Spleen (tissue), 11 donors: ENCODE measurements at regions not wholly inside any gene's neighbourhood (a gene's known extent, or its start where the extent isn't known, plus 50 kb on each side); places are given as distances from the start of the nearest gene placed in this dataset.

ENCODE experiments used
- DNase-seq: peaks from one replicate; pipeline ENCODE4 v3.0.0-alpha.2; 2020
- H3K27ac ChIP-seq, 8 donors: fragments of 200-600 bp; sonication (generic) in 7 of 8; 1 replicate in 4 of 8; 2 replicates in 4 of 8; pipeline versions ENCODE4 v1.5.0 to v1.8.0; 2016 to 2021; ENCODE audit warnings: inconsistent platforms in 4 of 8, mild to moderate bottlenecking in 4 of 8, moderate library complexity in 1 of 8
- H3K27me3 ChIP-seq, 7 donors: fragments of 200-600 bp; sonication (generic) in 6 of 7; replicated peaks in 1 of 7; 1 replicate in 4 of 7; 2 replicates in 3 of 7; pipeline versions ENCODE4 v1.5.0 to v1.8.0; 2016 to 2021; ENCODE audit warnings: inconsistent platforms in 3 of 7, mild to moderate bottlenecking in 1 of 7
- H3K36me3 ChIP-seq, 6 donors: fragments of 200-600 bp; sonication (generic) in 5 of 6; 1 replicate in 4 of 6; 2 replicates in 2 of 6; pipeline versions ENCODE4 v1.5.0 to v1.8.0; 2016 to 2021; ENCODE audit warnings: inconsistent platforms in 2 of 6
- H3K4me1 ChIP-seq, 6 donors: fragments of 200-600 bp; sonication (generic) in 5 of 6; 1 replicate in 3 of 6; 2 replicates in 3 of 6; pipeline versions ENCODE4 v1.5.0 to v1.8.0; 2016 to 2021; ENCODE audit warnings: inconsistent platforms in 3 of 6
- H3K4me3 ChIP-seq, 8 donors: fragments of 200-600 bp; sonication (generic) in 7 of 8; 1 replicate in 4 of 8; 2 replicates in 4 of 8; pipeline versions ENCODE4 v1.5.0 to v1.8.0; 2016 to 2021; ENCODE audit warnings: inconsistent platforms in 4 of 8, mild to moderate bottlenecking in 4 of 8, moderate library complexity in 2 of 8
- H3K9me3 ChIP-seq, 8 donors: fragments of 200-600 bp; sonication (generic) in 7 of 8; 1 replicate in 4 of 8; 2 replicates in 4 of 8; pipeline versions ENCODE4 v1.5.0 to v1.8.0; 2016 to 2021; ENCODE audit warnings: inconsistent platforms in 4 of 8
- CTCF ChIP-seq, 11 experiments: fragments of 200-600 bp in 7 of 11; fragments of 450-650 bp in 4 of 11; sonication (generic) in 4 of 11; IDR thresholded peaks in 8 of 11; conservative IDR thresholded peaks in 3 of 11; 1 replicate in 7 of 11; 2 replicates in 4 of 11; pipeline versions ENCODE4 v1.4.0 to v1.8.0; 2016 to 2021; ENCODE audit warnings: antibody characterized with exemption in 11 of 11, inconsistent platforms in 4 of 11, mild to moderate bottlenecking in 1 of 11
- POLR2A ChIP-seq, 3 donors: fragments of 450-650 bp; IDR thresholded peaks; one replicate each; pipeline ENCODE4 v1.5.1; 2017; ENCODE audit warnings: antibody characterized with exemption in 3 of 3, mild to moderate bottlenecking in 1 of 3
- POLR2AphosphoS5 ChIP-seq, 3 donors: sonication (generic); formaldehyde crosslinking; IDR thresholded peaks; one replicate each; pipeline ENCODE4 v1.5.1; 2017; ENCODE audit warnings: antibody characterized with exemption in 3 of 3
- WGBS, 5 donors: extraction: QIAGEN DNeasy Blood & Tissue Kit in 3 of 5; methylation state at CpG; one replicate each; pipeline versions ENCODE4 v1.1.5 to v1.1.7; 2013 to 2018; 5-methylcytosine and 5-hydroxymethylcytosine counted together
- intact Hi-C: fragments of 100-400 bp; cut with DNase I; formaldehyde crosslinking; loops from one replicate; pipeline ENCODE4 v1.15.0; 2023; ENCODE audit warnings: low total_unique reads
- donor health status: healthy with polysubstance abuse.
- donor health status: DM: no; HTN: no; CAD: no; lungs with moderate emphysema.
- donor health status: DM: no; HTN: no; CAD: no.
- donor health status: Bipolar disorder and iron deficiency.
- donor health status: healthy.
- donor health status: DM: no; HTN: no; CAD: no.
- donor health status: DM: yes; HTN: yes; CAD: no.

- 91 to 98% (median 97%) methylated on average over 1 of the region's 1 CpG for WGBS, 5 donors
- peaks cover 8 to 27% (median 22%) of the 10 kb centered on the region in 6 donors for H3K4me1 ChIP-seq
- intact Hi-C loops: no loop called here
- H3K36me3 ChIP-seq: no peaks in the 10 kb centered on the region
- TF ChIP-seq POLR2A (IDR thresholded peaks at IDR 0.05): no peak
- no peak for TF ChIP-seq CTCF (IDR thresholded peaks at IDR 0.05 in 8 of 11, conservative IDR thresholded peaks at IDR 0.05 in 3 of 11)
- no peak for TF ChIP-seq POLR2AphosphoS5 (IDR thresholded peaks at IDR 0.05)
- H3K27ac ChIP-seq: no peak overlapping the region
- no peaks in the 10 kb centered on the region for H3K27me3 ChIP-seq
- DNase-seq: no peak
- no peak overlapping the region for H3K4me3 ChIP-seq
- peaks cover 0 to 5% (median 0%) of the 10 kb centered on the region in 8 donors for H3K9me3 ChIP-seq
Observed at GRCh38 chr12:92206596-92206995, 61.0 kb upstream of the BTG1 start.

GRCh38 chr12:92206011-92206410 lies 60.4 kb upstream of the BTG1 start:
- Histone ChIP-seq H3K36me3 (no peaks in the 10 kb centered on the region), H3K4me3 (no peak overlapping the region), H3K4me1 (peaks cover 8 to 27% (median 22%) of the 10 kb centered on the region in 6 donors), H3K27ac (no peak overlapping the region), H3K27me3 (no peaks in the 10 kb centered on the region), H3K9me3 (peaks cover 0 to 5% (median 0%) of the 10 kb centered on the region in 8 donors)
- TF ChIP-seq POLR2A (IDR thresholded peaks at IDR 0.05) (no peak), POLR2AphosphoS5 (IDR thresholded peaks at IDR 0.05) (no peak), CTCF (IDR thresholded peaks at IDR 0.05 in 8 of 11, conservative IDR thresholded peaks at IDR 0.05 in 3 of 11) (no peak)
- intact Hi-C loops: no loop called here
- 92 to 100% (median 96%) methylated on average over 1 of the region's 1 CpG for WGBS, 5 donors
- DNase-seq: no peak

GRCh38 chr12:92199819-92200576 lies 54.4 kb upstream of the BTG1 start:
- intact Hi-C loops: no loop called here

More at GRCh38 chr12:92199819-92200576, 54.4 kb upstream of the BTG1 start:
- H3K4me3 ChIP-seq: no peak overlapping the region
- TF ChIP-seq POLR2AphosphoS5 (IDR thresholded peaks at IDR 0.05): no peak
- TF ChIP-seq POLR2A (IDR thresholded peaks at IDR 0.05): no peak
- TF ChIP-seq CTCF (IDR thresholded peaks at IDR 0.05 in 8 of 11, conservative IDR thresholded peaks at IDR 0.05 in 3 of 11): no peak
- H3K9me3 ChIP-seq: peaks cover 0 to 10% (median 7%) of the 10 kb centered on the region in 8 donors
- no peaks in the 10 kb centered on the region for H3K36me3 ChIP-seq
- H3K27me3 ChIP-seq: no peaks in the 10 kb centered on the region
- DNase-seq: no peak
- no peak overlapping the region for H3K27ac ChIP-seq
- no peaks in the 10 kb centered on the region for H3K4me1 ChIP-seq
- WGBS, 5 donors: 93 to 96% (median 95%) methylated on average over 6 of the region's 6 CpGs
